CD4-positive, CD25-positive, alpha-beta regulatory T cell (primary cell): ENCODE measurements at regions not wholly inside any gene's neighbourhood (a gene's known extent, or its start where the extent isn't known, plus 50 kb on each side); places are given as distances from the start of the nearest gene placed in this dataset.

ENCODE experiments used
- ATAC-seq, 2 donors: fragments of 150-1000 bp; cut with Tn5 transposase; one replicate each; pipeline ENCODE4 v1.10.0; 2021; ENCODE audit warnings: low read depth in 2 of 2, moderate number of reproducible peaks in 2 of 2, moderate library complexity in 1 of 2
- DNase-seq, 3 donors: peaks; one replicate each; pipeline versions ENCODE4 v3.0.0 to v3.0.0-alpha.2; 2012 to 2022; ENCODE audit warnings: mixed read lengths in 1 of 3
- H3K27ac ChIP-seq: one replicate; pipeline ENCODE4 v1.7.0; 2013; ENCODE audit warnings: mild to moderate bottlenecking, low read length; ENCODE audit not compliant: insufficient read depth, poor library complexity, severe bottlenecking
- H3K27me3 ChIP-seq: one replicate; pipeline ENCODE4 v1.7.0; 2013; ENCODE audit warnings: low read length; ENCODE audit not compliant: control insufficient read depth, insufficient read depth
- H3K36me3 ChIP-seq: one replicate; pipeline ENCODE4 v1.7.0; 2013; ENCODE audit warnings: mild to moderate bottlenecking, low read length, moderate library complexity; ENCODE audit not compliant: control insufficient read depth, insufficient read depth
- H3K4me1 ChIP-seq: 2 replicates; pipeline ENCODE4 v1.7.0; 2013; ENCODE audit warnings: mild to moderate bottlenecking, low read length; ENCODE audit not compliant: insufficient read depth, control insufficient read depth, poor library complexity, severe bottlenecking
- H3K4me3 ChIP-seq: one replicate; pipeline ENCODE4 v1.7.0; 2013; ENCODE audit warnings: low read depth, mild to moderate bottlenecking, low read length, moderate library complexity
- H3K9me3 ChIP-seq, 2 experiments: 1 replicate in 1 of 2; 2 replicates in 1 of 2; pipeline ENCODE4 v1.7.0; 2013; ENCODE audit warnings: low read length in 2 of 2, mild to moderate bottlenecking in 1 of 2, moderate library complexity in 1 of 2; ENCODE audit not compliant: control insufficient read depth in 2 of 2
- H3K27ac Mint-ChIP-seq, 3 donors: one replicate each; pipeline ENCODE4 v1.8.0; 2020 to 2022; ENCODE audit warnings: mild to moderate bottlenecking in 3 of 3, mixed read lengths in 3 of 3, moderate library complexity in 2 of 3
- H3K27me3 Mint-ChIP-seq: one replicate; pipeline ENCODE4 v1.8.0; 2022; ENCODE audit warnings: mild to moderate bottlenecking, mixed read lengths
- H3K36me3 Mint-ChIP-seq: one replicate; pipeline ENCODE4 v1.8.0; 2020; ENCODE audit warnings: mixed read lengths
- H3K4me1 Mint-ChIP-seq, 4 donors: one replicate each; pipeline ENCODE4 v1.8.0; 2020 to 2022; ENCODE audit warnings: mixed read lengths in 4 of 4, mild to moderate bottlenecking in 1 of 4
- H3K4me3 Mint-ChIP-seq, 4 donors: one replicate each; pipeline ENCODE4 v1.8.0; 2020 to 2022; ENCODE audit warnings: mild to moderate bottlenecking in 4 of 4, mixed read lengths in 4 of 4, moderate library complexity in 3 of 4
- H3K9me3 Mint-ChIP-seq, 7 donors: one replicate each; pipeline ENCODE4 v1.8.0; 2020 to 2022; ENCODE audit warnings: mixed read lengths in 7 of 7, mild to moderate bottlenecking in 3 of 7, moderate library complexity in 2 of 7

DNA sequence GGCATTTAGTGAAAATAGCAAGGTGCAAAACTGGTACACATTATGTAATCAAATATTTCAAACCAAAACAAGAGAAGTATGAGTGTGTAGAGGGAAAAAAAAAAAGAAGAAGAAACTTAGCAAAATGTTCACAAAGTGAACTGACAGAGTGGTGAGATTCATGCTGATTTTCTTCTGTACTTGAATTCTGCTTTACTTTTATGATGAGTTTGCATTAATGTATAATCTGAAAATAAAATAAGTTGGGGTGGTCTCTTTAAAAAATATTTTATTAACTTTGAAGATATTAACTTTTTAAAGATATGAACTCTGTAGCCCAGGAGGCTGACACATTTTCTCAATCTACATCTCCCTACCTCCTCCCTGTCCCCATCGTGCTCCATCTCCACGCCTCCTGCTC lies 185.1 kb downstream of the QDPR start:
- no peaks in the 10 kb centered on the region for H3K36me3 Mint-ChIP-seq

DNA sequence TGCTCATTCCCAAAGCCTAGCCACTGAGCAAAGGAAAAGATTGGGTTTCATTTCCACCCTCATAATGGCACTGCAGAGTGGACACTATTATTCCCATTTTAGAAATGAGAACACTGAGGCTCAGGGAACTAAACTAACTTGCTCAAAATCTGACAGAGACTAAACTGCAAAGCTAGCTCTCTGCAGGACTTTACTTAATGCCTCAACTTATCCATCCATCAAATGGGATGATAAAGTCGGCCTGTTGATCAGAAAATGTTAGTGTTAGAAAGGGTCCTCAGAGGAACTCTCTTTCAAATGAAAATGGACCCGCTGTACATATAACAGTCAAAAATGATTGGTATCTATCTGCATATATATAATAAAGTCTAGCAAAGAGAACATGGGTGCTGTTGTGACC lies 186.8 kb downstream of the QDPR start:
- H3K9me3 ChIP-seq: no peaks in the 10 kb centered on the region
- peaks cover 20% of the 10 kb centered on the region for H3K27me3 Mint-ChIP-seq
- H3K4me3 Mint-ChIP-seq: no peak overlapping the region
- DNase-seq (no peak), ATAC-seq (no peak)
- H3K4me1 ChIP-seq: peaks cover 3% of the 10 kb centered on the region
- H3K36me3 Mint-ChIP-seq: no peaks in the 10 kb centered on the region
- no peak overlapping the region for H3K27ac Mint-ChIP-seq
- H3K4me3 ChIP-seq: no peak overlapping the region
- peaks cover 0 to 2% (median 0%) of the 10 kb centered on the region in 7 donors for H3K9me3 Mint-ChIP-seq
- no peaks in the 10 kb centered on the region for H3K27me3 ChIP-seq
- H3K4me1 Mint-ChIP-seq: peaks cover 4 to 11% (median 10%) of the 10 kb centered on the region in 4 donors
- no peaks in the 10 kb centered on the region for H3K36me3 ChIP-seq
- H3K27ac ChIP-seq: no peak overlapping the region

More for the DNA sequence above, 185.1 kb downstream of the QDPR start:
- DNase-seq: no peak
- peaks cover 20% of the 10 kb centered on the region for H3K27me3 Mint-ChIP-seq
- ATAC-seq: no peak
- peak overlapping the region in 1 of 3 donors; percentile 32 for H3K27ac Mint-ChIP-seq
- peaks cover 0 to 1% (median 0%) of the 10 kb centered on the region in 7 donors for H3K9me3 Mint-ChIP-seq
- H3K27me3 ChIP-seq: no peaks in the 10 kb centered on the region
- no peak overlapping the region for H3K27ac ChIP-seq
- H3K9me3 ChIP-seq: no peaks in the 10 kb centered on the region
- no peak overlapping the region for H3K4me3 Mint-ChIP-seq
- no peaks in the 10 kb centered on the region for H3K36me3 ChIP-seq
- H3K4me1 Mint-ChIP-seq: peaks cover 4 to 11% (median 10%) of the 10 kb centered on the region in 4 donors
- H3K4me3 ChIP-seq: no peak overlapping the region
- peaks cover 3% of the 10 kb centered on the region for H3K4me1 ChIP-seq

DNA sequence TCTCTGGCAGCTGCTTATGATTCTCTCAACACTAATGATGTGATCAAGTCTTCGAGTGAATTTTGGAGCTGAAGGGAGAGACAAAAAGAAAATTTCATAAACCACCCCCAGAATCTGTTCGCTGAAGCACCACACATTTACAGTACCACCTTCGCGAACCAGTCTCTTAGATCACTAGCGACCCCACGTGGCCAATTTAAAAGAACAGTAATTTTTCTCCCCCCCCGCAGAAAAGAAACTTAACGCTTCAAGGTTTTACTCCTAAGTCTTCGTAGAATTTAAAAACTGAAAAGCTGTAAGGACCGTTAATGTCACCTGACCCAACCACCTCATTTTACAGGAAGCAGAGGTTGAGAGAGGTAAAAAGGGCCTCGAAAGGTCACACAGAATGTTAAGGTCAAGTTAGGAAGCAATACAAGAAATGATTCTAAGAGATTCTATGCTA lies 187.5 kb downstream of the QDPR start:
- Histone ChIP-seq H3K36me3 (no peaks in the 10 kb centered on the region), H3K4me1 (peaks cover 3% of the 10 kb centered on the region), H3K9me3 (no peaks in the 10 kb centered on the region), H3K4me3 (peak overlapping the region; percentile 22), H3K27ac (no peak overlapping the region), H3K27me3 (no peaks in the 10 kb centered on the region)
- H3K36me3 Mint-ChIP-seq: no peaks in the 10 kb centered on the region
- H3K27ac Mint-ChIP-seq: peak overlapping the region in 1 of 3 donors; percentile 40
- peaks cover 20% of the 10 kb centered on the region for H3K27me3 Mint-ChIP-seq
- peaks cover 4 to 11% (median 10%) of the 10 kb centered on the region in 4 donors for H3K4me1 Mint-ChIP-seq
- ATAC-seq: peak; percentile 37 to 57
- peaks cover 0 to 2% (median 0%) of the 10 kb centered on the region in 7 donors for H3K9me3 Mint-ChIP-seq
- H3K4me3 Mint-ChIP-seq: peak overlapping the region in 2 of 4 donors; percentile 18 to 34
- DNase-seq: peak in 2 of 3 donors; percentile 13 to 62

DNA sequence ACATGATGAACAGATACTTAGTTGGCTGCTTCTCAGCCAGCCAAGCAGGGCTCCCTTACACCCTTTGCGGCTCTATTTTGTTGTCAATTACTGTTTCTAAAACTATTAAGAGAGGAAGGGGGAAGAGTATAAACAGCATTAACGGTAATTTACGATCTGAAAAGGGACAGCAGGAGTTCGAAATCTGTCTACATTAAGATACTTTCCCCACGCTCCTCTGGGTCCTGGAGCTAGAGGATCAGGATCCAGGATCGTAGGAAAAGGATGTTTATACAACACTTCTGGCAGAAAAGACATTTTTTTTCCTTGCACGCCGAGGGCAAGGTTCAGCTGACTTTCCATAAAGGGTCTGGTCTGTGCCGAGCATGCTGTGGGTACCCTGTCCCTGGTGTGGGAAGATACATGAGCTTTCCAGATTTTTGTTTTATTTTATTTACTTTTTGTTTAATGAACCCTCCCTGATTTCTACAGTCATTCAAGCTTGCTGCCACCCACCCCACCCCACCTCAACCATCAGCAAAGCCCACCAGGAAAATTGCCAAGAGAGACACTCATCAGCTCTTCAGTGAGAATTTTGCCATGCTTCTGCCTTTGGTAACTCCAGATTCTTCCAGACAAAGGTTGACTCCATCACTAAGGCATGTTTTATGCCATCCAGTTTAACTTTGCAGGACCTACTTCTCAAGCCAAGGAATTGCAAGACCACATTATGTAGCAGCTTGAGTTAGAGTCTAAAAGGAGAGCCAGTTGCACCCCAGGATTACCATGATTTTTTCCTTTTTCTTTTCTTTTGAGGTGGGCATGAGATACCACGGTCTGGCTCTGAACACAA lies 188.1 kb downstream of the QDPR start:
- Mint-ChIP-seq H3K36me3 (no peaks in the 10 kb centered on the region), H3K27ac (peak overlapping the region in 1 of 3 donors; percentile 40), H3K9me3 (peaks cover 0 to 2% (median 0%) of the 10 kb centered on the region in 7 donors), H3K4me1 (peaks cover 4 to 11% (median 10%) of the 10 kb centered on the region in 4 donors), H3K27me3 (peaks cover 15% of the 10 kb centered on the region), H3K4me3 (peak overlapping the region in 1 of 4 donors; percentile 34)
- Histone ChIP-seq H3K9me3 (no peaks in the 10 kb centered on the region), H3K27me3 (no peaks in the 10 kb centered on the region), H3K4me3 (no peak overlapping the region), H3K27ac (no peak overlapping the region), H3K36me3 (no peaks in the 10 kb centered on the region), H3K4me1 (peaks cover 3% of the 10 kb centered on the region)
- DNase-seq: no peak
- ATAC-seq: no peak

DNA sequence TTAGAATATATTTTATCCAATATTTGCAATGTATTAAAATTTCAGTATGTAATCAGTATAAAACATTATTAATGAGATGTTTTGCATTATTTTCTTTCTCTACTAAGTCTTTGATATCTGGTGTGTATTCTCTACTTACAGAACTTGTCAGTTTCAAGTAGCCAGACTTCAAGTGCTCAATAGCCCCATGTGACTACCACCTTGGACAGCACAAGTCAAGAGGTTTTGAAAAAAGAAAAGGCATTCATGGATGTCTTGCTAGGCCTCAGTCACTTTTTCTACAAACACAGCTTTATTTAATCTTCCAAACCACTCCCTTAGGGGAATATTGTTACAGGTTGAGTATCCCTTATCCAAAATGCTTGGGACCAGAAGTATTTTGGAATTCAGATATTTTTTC lies 189.4 kb downstream of the QDPR start:
- Histone ChIP-seq H3K27ac (no peak overlapping the region), H3K4me1 (peaks cover 3% of the 10 kb centered on the region), H3K9me3 (no peaks in the 10 kb centered on the region), H3K4me3 (no peak overlapping the region), H3K27me3 (no peaks in the 10 kb centered on the region), H3K36me3 (no peaks in the 10 kb centered on the region)
- no peak for DNase-seq
- Mint-ChIP-seq H3K4me3 (no peak overlapping the region), H3K4me1 (peaks cover 4 to 11% (median 9%) of the 10 kb centered on the region in 4 donors), H3K27me3 (peaks cover 14% of the 10 kb centered on the region), H3K36me3 (no peaks in the 10 kb centered on the region), H3K27ac (no peak overlapping the region), H3K9me3 (peaks cover 0 to 2% (median 0%) of the 10 kb centered on the region in 7 donors)
- ATAC-seq: no peak

DNA sequence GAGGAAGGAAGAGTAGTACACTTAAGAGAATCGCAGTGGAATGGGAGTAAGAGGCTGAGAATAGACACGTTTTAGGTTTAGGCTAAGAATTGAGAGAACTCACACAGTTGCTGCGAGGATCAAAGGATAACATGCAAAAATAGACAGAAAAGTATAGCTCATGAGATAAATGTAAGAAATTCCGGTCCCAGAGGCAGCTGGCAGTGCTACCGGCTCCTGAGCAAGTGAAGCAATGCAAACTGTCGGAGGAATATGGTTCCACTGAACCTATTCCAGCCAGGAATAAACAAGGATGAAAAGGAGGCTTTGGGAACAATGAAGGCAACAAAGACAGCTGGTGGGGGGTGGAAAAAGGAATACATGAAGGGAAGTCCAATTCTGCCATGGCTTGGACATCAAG lies 191.8 kb downstream of the QDPR start:
- no peak overlapping the region for H3K4me3 ChIP-seq
- H3K27me3 Mint-ChIP-seq: peaks cover 9% of the 10 kb centered on the region
- no peak for DNase-seq

DNA sequence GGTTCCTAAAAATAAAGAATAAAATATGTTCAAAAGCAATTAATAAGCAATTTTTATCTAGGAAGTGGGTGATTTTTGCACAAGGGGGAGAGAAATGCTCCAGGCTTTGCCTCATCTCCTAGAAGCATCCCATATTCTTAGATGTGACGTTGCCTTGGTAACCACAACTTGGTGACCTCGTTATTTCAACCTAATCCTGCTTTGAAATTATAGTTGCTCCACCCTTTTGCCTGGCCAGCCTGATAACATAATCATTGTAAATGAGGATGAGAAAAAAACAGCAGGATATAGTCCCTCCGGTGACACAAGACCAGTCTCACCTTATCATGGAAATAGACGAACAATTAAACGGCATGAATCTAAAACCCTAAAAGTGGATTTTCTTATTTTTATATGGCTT lies 194.4 kb downstream of the QDPR start:
- Histone ChIP-seq H3K4me1 (no peaks in the 10 kb centered on the region), H3K4me3 (no peak overlapping the region), H3K36me3 (no peaks in the 10 kb centered on the region), H3K27ac (no peak overlapping the region), H3K27me3 (no peaks in the 10 kb centered on the region), H3K9me3 (no peaks in the 10 kb centered on the region)
- Mint-ChIP-seq H3K4me1 (peaks cover 0 to 2% (median 0%) of the 10 kb centered on the region in 4 donors), H3K27ac (no peak overlapping the region), H3K36me3 (no peaks in the 10 kb centered on the region), H3K9me3 (peaks cover 0 to 2% (median 0%) of the 10 kb centered on the region in 7 donors), H3K27me3 (no peaks in the 10 kb centered on the region), H3K4me3 (no peak overlapping the region)
- ATAC-seq (no peak), DNase-seq (no peak)

More for the DNA sequence above, 191.8 kb downstream of the QDPR start:
- no peaks in the 10 kb centered on the region for H3K9me3 ChIP-seq
- H3K36me3 ChIP-seq: no peaks in the 10 kb centered on the region
- Mint-ChIP-seq H3K27ac (no peak overlapping the region), H3K4me1 (peaks cover 4 to 11% (median 10%) of the 10 kb centered on the region in 4 donors), H3K4me3 (no peak overlapping the region), H3K36me3 (no peaks in the 10 kb centered on the region), H3K9me3 (peaks cover 0 to 2% (median 0%) of the 10 kb centered on the region in 7 donors)
- ATAC-seq: no peak
- H3K27me3 ChIP-seq: no peaks in the 10 kb centered on the region
- no peak overlapping the region for H3K27ac ChIP-seq
- H3K4me1 ChIP-seq: peaks cover 3% of the 10 kb centered on the region
